ENCODE measurements at regions not wholly inside any gene's neighbourhood (a gene's known extent, or its start where the extent isn't known, plus 50 kb on each side); places are given as distances from the start of the nearest gene placed in this dataset.

DNA sequence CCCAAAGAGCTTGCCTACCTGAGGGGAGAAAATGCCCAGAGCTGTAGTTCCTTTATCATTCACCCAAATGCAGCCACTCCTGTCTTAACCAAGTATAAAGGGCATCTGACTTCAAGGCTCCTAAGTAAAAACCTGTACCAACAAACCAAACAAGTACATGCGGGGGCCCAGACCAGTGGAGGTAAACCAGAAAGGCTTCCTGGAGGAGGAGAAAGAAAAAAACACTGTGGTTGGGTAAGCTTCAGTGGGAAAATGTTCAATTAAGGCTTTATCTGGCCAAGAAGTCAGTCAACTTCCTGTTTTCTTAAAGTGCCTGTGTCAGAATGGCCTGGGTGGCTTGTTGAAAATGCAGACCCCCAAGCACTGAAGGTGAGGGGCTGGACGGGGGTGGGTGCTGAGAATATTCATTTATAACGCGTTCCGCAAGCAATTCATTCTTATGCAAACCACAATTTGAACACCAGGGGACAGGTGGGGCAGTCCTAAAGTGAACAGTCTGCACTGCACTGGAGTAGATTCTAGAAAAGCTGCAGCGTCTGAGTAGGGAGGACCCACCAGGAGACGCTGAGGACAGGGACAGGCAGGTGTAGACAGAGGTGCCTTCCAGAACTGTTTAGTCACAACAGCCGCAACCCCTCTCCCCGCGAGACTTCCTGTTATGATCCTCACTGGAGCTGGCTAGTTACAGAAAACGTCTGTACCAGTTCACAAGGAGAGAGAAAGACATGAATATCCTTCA is 467.1 kb downstream of the SOX9 start:
- TF ChIP-seq CTCF (IDR thresholded peaks at IDR 0.05) (peak in 3 of 6 experiments; percentile 14 to 51 (median 36)), POLR2A (IDR thresholded peaks at IDR 0.05) (peak in 1 of 2 donors; percentile 37)
- Histone ChIP-seq H3K4me3 (peak overlapping the region in 2 of 4 donors; percentile 83 to 86), H3K36me3 (no peaks in the 10 kb centered on the region), H3K9me3 (no peaks in the 10 kb centered on the region), H3K27ac (peak overlapping the region in 3 of 4 donors; percentile 71 to 94 (median 78)), H3K4me1 (peaks cover 0 to 13% (median 4%) of the 10 kb centered on the region in 4 donors), H3K27me3 (no peaks in the 10 kb centered on the region)
- DNase-seq, result peak in 1 of 3 donors; percentile 56

DNA sequence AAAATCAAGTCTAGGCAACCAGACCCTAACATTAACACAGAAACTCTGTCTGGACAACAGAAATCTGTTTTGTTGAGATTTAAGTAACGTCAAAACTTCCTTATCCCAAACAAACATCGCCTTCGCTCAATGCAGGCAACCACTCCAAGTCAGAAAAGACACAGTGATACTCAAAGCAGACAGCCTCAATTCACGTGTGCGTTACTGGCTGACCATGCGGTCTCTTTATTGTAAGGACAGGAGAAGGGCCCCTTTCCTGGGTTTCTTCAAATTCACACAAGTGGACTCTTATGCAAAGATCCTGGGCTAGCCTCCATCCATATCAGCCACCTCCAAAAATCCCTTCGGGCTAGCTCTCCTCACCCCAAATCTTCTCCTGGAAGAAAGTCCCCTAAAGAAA is 467.7 kb downstream of the SOX9 start:
- Histone ChIP-seq H3K27ac (peak overlapping the region in 3 of 4 donors; percentile 71 to 94 (median 78)), H3K4me3 (peak overlapping the region in 2 of 4 donors; percentile 83 to 86), H3K4me1 (peaks cover 0 to 13% (median 4%) of the 10 kb centered on the region in 4 donors), H3K27me3 (no peaks in the 10 kb centered on the region), H3K36me3 (no peaks in the 10 kb centered on the region), H3K9me3 (no peaks in the 10 kb centered on the region)
- no peak for TF ChIP-seq CTCF (IDR thresholded peaks at IDR 0.05)
- no peak for TF ChIP-seq POLR2A (IDR thresholded peaks at IDR 0.05)
- DNase-seq, result no peak

DNA sequence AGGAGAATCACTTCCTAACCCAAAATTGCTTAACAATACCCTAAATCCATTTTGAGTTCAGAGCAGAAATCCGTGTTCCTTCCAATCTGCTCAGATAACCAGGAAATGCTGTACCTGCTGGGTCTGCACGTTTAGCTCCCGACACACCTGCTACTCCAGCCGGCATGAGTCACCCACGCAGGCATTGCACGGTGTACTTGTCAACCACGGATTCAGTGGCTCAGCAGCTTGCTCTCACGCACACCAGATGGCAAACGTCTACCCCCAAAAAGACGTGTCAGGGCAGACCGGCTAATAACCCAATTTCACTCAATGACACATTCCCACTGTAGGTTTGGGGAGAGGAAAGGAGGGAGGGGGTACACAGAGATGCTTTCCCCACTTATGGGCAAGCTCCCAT is 468.1 kb downstream of the SOX9 start:
- Histone ChIP-seq H3K4me3 (peak overlapping the region in 2 of 4 donors; percentile 83 to 86), H3K9me3 (no peaks in the 10 kb centered on the region), H3K36me3 (no peaks in the 10 kb centered on the region), H3K4me1 (peaks cover 0 to 13% (median 4%) of the 10 kb centered on the region in 4 donors), H3K27me3 (no peaks in the 10 kb centered on the region), H3K27ac (peak overlapping the region in 3 of 4 donors; percentile 71 to 94 (median 78))
- TF ChIP-seq POLR2A (IDR thresholded peaks at IDR 0.05) (peak; percentile 76 to 79), CTCF (IDR thresholded peaks at IDR 0.05) (peak in 1 of 6 experiments; percentile 19)
- DNase-seq, result peak in 2 of 3 donors; percentile 88 to 89

- no peak for DNase-seq
- Histone ChIP-seq H3K4me1 (peaks cover 0 to 13% (median 4%) of the 10 kb centered on the region in 4 donors), H3K9me3 (no peaks in the 10 kb centered on the region), H3K4me3 (peak overlapping the region in 3 of 4 donors; percentile 52 to 86 (median 83)), H3K27me3 (no peaks in the 10 kb centered on the region), H3K36me3 (no peaks in the 10 kb centered on the region), H3K27ac (peak overlapping the region in 3 of 4 donors; percentile 72 to 86 (median 78))
- TF ChIP-seq CTCF (IDR thresholded peaks at IDR 0.05), result no peak
Measured at GRCh38 chr17:72590382-72590781, 469.6 kb downstream of the SOX9 start.

- no peaks in the 10 kb centered on the region for H3K27me3 ChIP-seq
- no peak for DNase-seq
- peak overlapping the region in 3 of 4 donors; percentile 52 to 86 (median 83) for H3K4me3 ChIP-seq
- H3K9me3 ChIP-seq, result no peaks in the 10 kb centered on the region
- H3K4me1 ChIP-seq, result peaks cover 0 to 13% (median 4%) of the 10 kb centered on the region in 4 donors
- no peaks in the 10 kb centered on the region for H3K36me3 ChIP-seq
- no peak for TF ChIP-seq CTCF (IDR thresholded peaks at IDR 0.05)
- TF ChIP-seq POLR2A (IDR thresholded peaks at IDR 0.05), result no peak
- H3K27ac ChIP-seq, result peak overlapping the region in 3 of 4 donors; percentile 72 to 86 (median 78)
Measured at GRCh38 chr17:72590882-72591281, 470.1 kb downstream of the SOX9 start.

Data from Peyer's patch (tissue), 4 donors.